ENCODE measurements at regions not wholly inside any gene's neighbourhood (a gene's known extent, or its start where the extent isn't known, plus 50 kb on each side); places are given as distances from the start of the nearest gene placed in this dataset.

DNA sequence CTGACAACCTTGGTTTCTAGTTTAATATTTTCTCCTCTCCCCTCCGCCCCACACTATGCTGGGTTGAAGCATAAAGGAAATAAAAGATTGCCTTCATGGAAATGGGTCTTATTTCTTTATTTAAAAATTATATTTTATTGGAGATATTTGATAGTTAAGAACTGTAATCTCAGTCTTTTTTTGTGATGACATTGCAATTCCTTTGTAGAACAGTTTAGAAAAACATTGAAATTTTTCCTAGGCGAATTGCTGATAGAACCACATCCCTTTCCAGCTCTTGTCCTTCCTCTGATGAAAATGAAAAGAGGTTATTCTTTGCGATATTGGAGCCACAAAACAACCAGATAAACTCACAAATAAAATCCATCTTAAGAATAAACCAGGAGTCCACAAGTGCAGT lies 125.6 kb upstream of the NRIP1 start (continued):
- no peak for TF ChIP-seq CREB3 (tag; conservative IDR thresholded peaks at IDR 0.05; ENCODE audit: low read depth)
- no peak for TF ChIP-seq POLR2AphosphoS2 (IDR thresholded peaks at IDR 0.05; ENCODE audit: low read length)
- no peak for TF ChIP-seq LCOR (CRISPR knock-in tag; IDR thresholded peaks at IDR 0.05)
- peak; percentile 37; the same call in 1 of the 2 replicates for TF ChIP-seq MAFK (IDR thresholded peaks at IDR 0.05; ENCODE audit: low read length)
- no peak for TF ChIP-seq GTF3C2 (IDR thresholded peaks at IDR 0.05; ENCODE audit: borderline replicate concordance, extremely low read depth, insufficient read length)
- TF ChIP-seq SMAD3 (CRISPR knock-in tag; conservative IDR thresholded peaks at IDR 0.05) = no peak
- no peak for TF ChIP-seq ASH1L (IDR thresholded peaks at IDR 0.05; ENCODE audit: borderline replicate concordance, low read depth, partially characterized antibody)
- TF ChIP-seq NR2C1 (IDR thresholded peaks at IDR 0.05) = no peak
- no peak for TF ChIP-seq NR2C1 (tag; IDR thresholded peaks at IDR 0.05)
- TF ChIP-seq GTF2F1 (IDR thresholded peaks at IDR 0.05; ENCODE audit: low read depth, low read length) = no peak
- TF ChIP-seq, protein P1, sequence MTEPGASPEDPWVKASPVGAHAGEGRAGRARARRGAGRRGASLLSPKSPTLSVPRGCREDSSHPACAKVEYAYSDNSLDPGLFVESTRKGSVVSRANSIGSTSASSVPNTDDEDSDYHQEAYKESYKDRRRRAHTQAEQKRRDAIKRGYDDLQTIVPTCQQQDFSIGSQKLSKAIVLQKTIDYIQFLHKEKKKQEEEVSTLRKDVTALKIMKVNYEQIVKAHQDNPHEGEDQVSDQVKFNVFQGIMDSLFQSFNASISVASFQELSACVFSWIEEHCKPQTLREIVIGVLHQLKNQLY (CRISPR knock-in tag; conservative IDR thresholded peaks at IDR 0.05) = no peak
- TF ChIP-seq YBX1 (IDR thresholded peaks at IDR 0.05) = no peak
- no peak for TF ChIP-seq PRMT5 (CRISPR knock-in tag; IDR thresholded peaks at IDR 0.05)
- no peak for TF ChIP-seq ZNF561 (CRISPR knock-in tag; conservative IDR thresholded peaks at IDR 0.05)
- TF ChIP-seq TCF7L2 (IDR thresholded peaks at IDR 0.05; ENCODE audit: low read depth, low read length) = no peak
- TF ChIP-seq ZNF316 (IDR thresholded peaks at IDR 0.05) = peak; percentile 78
- no peak for TF ChIP-seq SIX5 (IDR thresholded peaks at IDR 0.05; ENCODE audit: borderline replicate concordance in 1 of 2, insufficient read depth in 1 of 2, low read depth in 1 of 2, low read length in 2 of 2)
- TF ChIP-seq PREB (CRISPR knock-in tag; IDR thresholded peaks at IDR 0.05) = no peak
- TF ChIP-seq, protein P2, sequence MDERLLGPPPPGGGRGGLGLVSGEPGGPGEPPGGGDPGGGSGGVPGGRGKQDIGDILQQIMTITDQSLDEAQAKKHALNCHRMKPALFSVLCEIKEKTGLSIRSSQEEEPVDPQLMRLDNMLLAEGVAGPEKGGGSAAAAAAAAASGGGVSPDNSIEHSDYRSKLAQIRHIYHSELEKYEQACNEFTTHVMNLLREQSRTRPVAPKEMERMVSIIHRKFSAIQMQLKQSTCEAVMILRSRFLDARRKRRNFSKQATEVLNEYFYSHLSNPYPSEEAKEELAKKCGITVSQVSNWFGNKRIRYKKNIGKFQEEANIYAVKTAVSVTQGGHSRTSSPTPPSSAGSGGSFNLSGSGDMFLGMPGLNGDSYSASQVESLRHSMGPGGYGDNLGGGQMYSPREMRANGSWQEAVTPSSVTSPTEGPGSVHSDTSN (CRISPR knock-in tag; IDR thresholded peaks at IDR 0.05; ENCODE audit: low read depth) = no peak
- TF ChIP-seq, protein P2 (tag; conservative IDR thresholded peaks at IDR 0.05; ENCODE audit: low read depth) = no peak
- TF ChIP-seq L3MBTL2 (IDR thresholded peaks at IDR 0.05) = no peak
